ENCODE measurements at regions not wholly inside any gene's neighbourhood (a gene's known extent, or its start where the extent isn't known, plus 50 kb on each side); places are given as distances from the start of the nearest gene placed in this dataset.

DNA sequence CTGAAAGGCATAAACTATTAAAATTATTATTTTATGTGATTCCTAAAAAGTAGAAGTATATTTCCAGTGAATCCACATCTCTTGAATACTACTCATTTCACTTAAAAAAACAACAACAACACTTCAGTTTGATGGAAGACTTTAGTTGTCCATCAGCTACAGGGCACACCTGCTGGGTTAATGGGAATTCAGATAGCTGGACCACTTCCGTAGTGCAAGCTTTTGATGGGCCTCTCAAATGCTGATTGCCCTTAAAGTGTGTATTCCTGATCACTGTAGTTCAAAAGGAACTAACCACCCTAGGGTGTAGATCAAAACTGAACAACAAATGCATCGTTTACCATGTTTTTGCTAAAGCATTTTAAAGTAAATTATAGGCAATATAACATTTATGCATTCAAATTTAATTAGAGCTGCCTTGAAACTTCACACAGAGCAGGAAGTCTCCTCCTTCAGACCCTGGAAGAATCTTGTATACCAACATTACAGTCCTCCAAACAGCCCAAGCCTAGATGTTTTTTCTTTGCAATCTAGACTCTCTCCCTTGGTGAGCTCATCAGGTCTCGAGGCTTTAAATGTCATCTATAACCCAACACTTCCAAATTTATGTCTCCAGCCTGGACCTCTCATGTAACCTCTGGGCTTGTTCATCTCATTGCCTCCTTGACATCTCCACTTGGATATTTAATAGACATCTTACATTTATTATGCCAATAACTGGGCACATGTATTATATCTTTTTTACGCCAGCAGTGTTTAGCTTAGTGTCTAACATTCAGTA is 510.1 kb upstream of the SLC39A10 start:
- TF ChIP-seq EP300 (IDR thresholded peaks at IDR 0.05; ENCODE audit: borderline replicate concordance in 1 of 2, low read depth in 1 of 2, low read length in 1 of 2) = no peak
- TF ChIP-seq, protein P1, sequence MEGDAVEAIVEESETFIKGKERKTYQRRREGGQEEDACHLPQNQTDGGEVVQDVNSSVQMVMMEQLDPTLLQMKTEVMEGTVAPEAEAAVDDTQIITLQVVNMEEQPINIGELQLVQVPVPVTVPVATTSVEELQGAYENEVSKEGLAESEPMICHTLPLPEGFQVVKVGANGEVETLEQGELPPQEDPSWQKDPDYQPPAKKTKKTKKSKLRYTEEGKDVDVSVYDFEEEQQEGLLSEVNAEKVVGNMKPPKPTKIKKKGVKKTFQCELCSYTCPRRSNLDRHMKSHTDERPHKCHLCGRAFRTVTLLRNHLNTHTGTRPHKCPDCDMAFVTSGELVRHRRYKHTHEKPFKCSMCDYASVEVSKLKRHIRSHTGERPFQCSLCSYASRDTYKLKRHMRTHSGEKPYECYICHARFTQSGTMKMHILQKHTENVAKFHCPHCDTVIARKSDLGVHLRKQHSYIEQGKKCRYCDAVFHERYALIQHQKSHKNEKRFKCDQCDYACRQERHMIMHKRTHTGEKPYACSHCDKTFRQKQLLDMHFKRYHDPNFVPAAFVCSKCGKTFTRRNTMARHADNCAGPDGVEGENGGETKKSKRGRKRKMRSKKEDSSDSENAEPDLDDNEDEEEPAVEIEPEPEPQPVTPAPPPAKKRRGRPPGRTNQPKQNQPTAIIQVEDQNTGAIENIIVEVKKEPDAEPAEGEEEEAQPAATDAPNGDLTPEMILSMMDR (IDR thresholded peaks at IDR 0.05) = no peak
- TF ChIP-seq IRF3 (IDR thresholded peaks at IDR 0.05; ENCODE audit: low read depth, low read length) = no peak
- no peak for TF ChIP-seq FOSL2 (IDR thresholded peaks at IDR 0.05; ENCODE audit: borderline replicate concordance, low read depth)
- no peak for TF ChIP-seq CHD2 (IDR thresholded peaks at IDR 0.05; ENCODE audit: low read length, partially characterized antibody)
